ENCODE measurements at regions not wholly inside any gene's neighbourhood (a gene's known extent, or its start where the extent isn't known, plus 50 kb on each side); places are given as distances from the start of the nearest gene placed in this dataset.
"Not testable (repeated sequence)": the region's sequence is repeated elsewhere in the genome, so short reads cannot be mapped to it uniquely, and the experiment has no call there.

- no peak for DNase-seq
Measured at GRCh38 chr6:144479991-144480390, 194.9 kb downstream of the UTRN start.

GRCh38 chr6:144480473-144480872 is 195.3 kb downstream of the UTRN start:
- DNase-seq = no peak

GRCh38 chr6:144481527-144481926 is 196.4 kb downstream of the UTRN start:
- no peak for DNase-seq

GRCh38 chr6:144482142-144482541 is 197.0 kb downstream of the UTRN start:
- DNase-seq = peak; percentile 5

GRCh38 chr6:144485531-144485930 is 200.4 kb downstream of the UTRN start:
- no peak for DNase-seq

GRCh38 chr6:144488590-144488989 is 203.5 kb downstream of the UTRN start:
- DNase-seq = no peak

- no peak for DNase-seq
Measured at GRCh38 chr6:144493035-144493910, 208.1 kb downstream of the UTRN start.

- DNase-seq = not testable (repeated sequence)
Measured at GRCh38 chr6:144495076-144495475, 209.9 kb downstream of the UTRN start.

- DNase-seq = no peak
Measured at GRCh38 chr6:144497650-144498049, 212.5 kb downstream of the UTRN start.

- DNase-seq = no peak
Measured at GRCh38 chr6:144500892-144501291, 215.8 kb downstream of the UTRN start.

- DNase-seq = not testable (repeated sequence)
Measured at GRCh38 chr6:144505214-144505613, 220.1 kb downstream of the UTRN start.

- not testable (repeated sequence) for DNase-seq
Measured at GRCh38 chr6:144506051-144506450, 220.9 kb downstream of the UTRN start.

GRCh38 chr6:144507772-144508312 is 222.7 kb downstream of the UTRN start:
- DNase-seq = not testable (repeated sequence)

GRCh38 chr6:144510859-144511258 is 225.7 kb downstream of the UTRN start:
- DNase-seq = no peak

- DNase-seq = no peak
Measured at GRCh38 chr6:144515761-144516160, 230.6 kb downstream of the UTRN start.

GRCh38 chr6:144519426-144519825 is 234.3 kb downstream of the UTRN start:
- DNase-seq = no peak

GRCh38 chr6:144528743-144529425 is 243.7 kb downstream of the UTRN start:
- no peak for DNase-seq

- DNase-seq = no peak
Measured at GRCh38 chr6:144530118-144530517, 245.0 kb downstream of the UTRN start.

- DNase-seq = not testable (repeated sequence)
Measured at GRCh38 chr6:144532238-144532637, 247.1 kb downstream of the UTRN start.

GRCh38 chr6:144534180-144534579 is 249.0 kb downstream of the UTRN start:
- no peak for DNase-seq

GRCh38 chr6:144535630-144536029 is 250.5 kb downstream of the UTRN start:
- no peak for DNase-seq

- DNase-seq = no peak
Measured at GRCh38 chr6:144536079-144536478, 250.9 kb downstream of the UTRN start.

GRCh38 chr6:144543006-144543871 is 258.1 kb downstream of the UTRN start:
- no peak for DNase-seq

Data from NCI-H1694 treated with DMSO at 0.1 percent for 48 hours (cell line).